IPS-15b (cell line): ENCODE measurements at regions not wholly inside any gene's neighbourhood (a gene's known extent, or its start where the extent isn't known, plus 50 kb on each side); places are given as distances from the start of the nearest gene placed in this dataset.

ENCODE experiments used
- H3K27me3 ChIP-seq: one replicate; pipeline ENCODE4 v1.6.1; 2013; ENCODE audit warnings: low read length; ENCODE audit not compliant: control insufficient read depth, insufficient read depth
- H3K36me3 ChIP-seq: one replicate; pipeline ENCODE4 v1.6.1; 2013; ENCODE audit warnings: low read length; ENCODE audit not compliant: control insufficient read depth, insufficient read depth
- H3K4me1 ChIP-seq: one replicate; pipeline ENCODE4 v1.6.1; 2013; ENCODE audit warnings: mild to moderate bottlenecking, low read length; ENCODE audit not compliant: control insufficient read depth, insufficient read depth
- H3K4me3 ChIP-seq: one replicate; pipeline ENCODE4 v1.5.1; 2013; ENCODE audit warnings: low read depth, low read length
- H3K9ac ChIP-seq: one replicate; pipeline ENCODE4 v1.6.1; 2013; ENCODE audit warnings: low read depth, mild to moderate bottlenecking, low read length
- H3K9me3 ChIP-seq: one replicate; pipeline ENCODE4 v1.6.1; 2013; ENCODE audit warnings: mild to moderate bottlenecking, low read length; ENCODE audit not compliant: control insufficient read depth, insufficient read depth

DNA sequence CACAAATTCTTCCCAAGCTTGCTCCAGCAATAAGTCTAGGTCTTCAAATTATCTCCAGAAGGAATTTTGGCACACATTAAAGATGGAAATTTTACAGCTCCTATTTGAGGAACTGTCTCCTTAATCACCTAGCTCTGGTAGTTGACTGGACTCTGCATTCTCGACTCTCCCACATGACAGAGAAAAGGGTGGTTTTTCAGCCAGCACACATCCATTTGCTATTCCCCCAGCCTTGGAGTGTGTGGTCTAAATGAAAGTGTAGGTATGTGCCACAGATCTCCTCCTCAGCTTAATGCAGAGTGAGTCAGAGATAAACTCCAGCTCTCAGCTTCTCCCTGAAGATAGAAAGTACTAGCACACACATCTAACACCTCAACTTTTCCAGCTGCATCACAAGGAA is 62.2 kb upstream of the ALCAM start:
- Histone ChIP-seq H3K9ac (no peak overlapping the region), H3K27me3 (no peaks in the 10 kb centered on the region), H3K4me1 (no peaks in the 10 kb centered on the region), H3K36me3 (no peaks in the 10 kb centered on the region), H3K9me3 (no peaks in the 10 kb centered on the region), H3K4me3 (no peak overlapping the region)

DNA sequence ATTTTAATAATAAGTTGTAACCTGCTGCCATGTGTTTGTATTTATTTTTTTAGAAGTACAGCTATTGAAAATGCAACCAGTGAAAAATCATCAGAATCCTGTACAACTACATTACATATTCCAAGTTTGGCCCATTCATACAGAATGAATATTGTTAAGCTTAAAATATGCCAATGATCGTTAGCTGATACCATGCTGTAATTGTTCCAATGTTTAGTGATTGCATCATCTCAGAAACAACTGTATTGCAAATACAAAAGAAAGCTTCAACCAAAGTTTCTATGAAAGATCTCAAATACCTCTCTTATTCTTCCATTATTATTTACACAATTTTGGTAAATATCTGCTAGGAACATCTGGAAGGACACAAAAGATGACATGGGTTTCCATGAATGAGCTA is 51.6 kb upstream of the ALCAM start:
- H3K4me1 ChIP-seq = no peaks in the 10 kb centered on the region

DNA sequence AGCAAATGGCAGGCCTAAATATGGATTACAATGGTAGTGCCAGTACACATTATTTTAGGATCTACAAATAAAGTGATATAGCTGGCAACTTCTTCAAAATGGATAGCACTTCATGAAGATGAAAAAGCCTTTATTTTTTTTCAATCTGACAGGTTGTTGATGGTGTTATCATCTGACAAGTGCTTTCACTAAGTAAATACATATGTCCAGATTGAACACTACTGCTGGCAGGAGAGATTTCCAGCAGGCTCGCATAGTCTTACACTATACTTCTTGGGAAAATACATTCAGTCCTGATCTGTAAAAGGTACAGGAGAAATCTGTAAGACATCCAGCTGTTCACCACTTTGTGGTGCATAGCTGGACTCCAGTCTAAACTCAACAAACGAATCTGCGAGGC is 50.9 kb upstream of the ALCAM start:
- Histone ChIP-seq H3K4me1 (no peaks in the 10 kb centered on the region), H3K36me3 (no peaks in the 10 kb centered on the region), H3K4me3 (no peak overlapping the region), H3K9me3 (no peaks in the 10 kb centered on the region), H3K27me3 (no peaks in the 10 kb centered on the region), H3K9ac (no peak overlapping the region)

More for the DNA sequence above, 51.6 kb upstream of the ALCAM start:
- Histone ChIP-seq H3K9ac (no peak overlapping the region), H3K36me3 (no peaks in the 10 kb centered on the region), H3K9me3 (no peaks in the 10 kb centered on the region), H3K27me3 (no peaks in the 10 kb centered on the region), H3K4me3 (no peak overlapping the region)

DNA sequence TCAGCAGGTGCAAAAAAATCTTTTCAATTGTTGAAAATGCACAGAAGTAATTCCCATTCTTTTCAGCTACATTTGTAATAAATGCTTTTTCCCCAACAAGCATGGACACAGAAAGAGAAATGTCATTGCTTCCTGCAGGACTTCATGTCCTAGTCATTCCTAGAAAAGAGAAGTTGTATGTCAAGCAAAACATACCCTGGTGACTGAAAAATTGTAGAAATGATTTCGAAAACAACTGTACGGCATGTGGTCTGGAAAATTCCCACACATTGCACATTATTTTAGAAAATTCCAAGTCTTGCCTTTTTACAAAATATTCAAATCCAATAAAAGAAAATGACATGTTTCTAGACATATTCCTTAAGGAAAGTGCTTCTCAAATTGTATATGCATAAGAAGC is 50.4 kb upstream of the ALCAM start:
- Histone ChIP-seq H3K27me3 (no peaks in the 10 kb centered on the region), H3K36me3 (no peaks in the 10 kb centered on the region), H3K4me3 (no peak overlapping the region), H3K9me3 (no peaks in the 10 kb centered on the region), H3K9ac (no peak overlapping the region), H3K4me1 (no peaks in the 10 kb centered on the region)
